ENCODE measurements at regions not wholly inside any gene's neighbourhood (a gene's known extent, or its start where the extent isn't known, plus 50 kb on each side); places are given as distances from the start of the nearest gene placed in this dataset.
A peak's percentile ranks its signal among the peaks of the same experiment; 100 is the strongest.
"Not testable (repeated sequence)": the region's sequence is repeated elsewhere in the genome, so short reads cannot be mapped to it uniquely, and the experiment has no call there.

- DNase-seq (ENCODE audit: low spot score) = no peak
Measured at GRCh38 chr1:209187589-209187988, 395.9 kb upstream of the CAMK1G start.

GRCh38 chr1:209190591-209191261 lies 392.8 kb upstream of the CAMK1G start:
- peak; percentile 41 for DNase-seq (ENCODE audit: low spot score)

GRCh38 chr1:209191262-209191634 lies 392.3 kb upstream of the CAMK1G start:
- DNase-seq (ENCODE audit: low spot score) = no peak

- no peak for DNase-seq (ENCODE audit: low spot score)
Measured at GRCh38 chr1:209196140-209196539, 387.4 kb upstream of the CAMK1G start.

- no peak for DNase-seq (ENCODE audit: low spot score)
Measured at GRCh38 chr1:209198961-209199750, 384.4 kb upstream of the CAMK1G start.

- peak; percentile 31 for DNase-seq (ENCODE audit: low spot score)
Measured at GRCh38 chr1:209199822-209200221, 383.7 kb upstream of the CAMK1G start.

- DNase-seq (ENCODE audit: low spot score) = not testable (repeated sequence)
Measured at GRCh38 chr1:209202321-209202720, 381.2 kb upstream of the CAMK1G start.

- peak; percentile 46 for DNase-seq (ENCODE audit: low spot score)
Measured at GRCh38 chr1:209202830-209203532, 380.5 kb upstream of the CAMK1G start.

GRCh38 chr1:209203533-209203895 lies 380.0 kb upstream of the CAMK1G start:
- no peak for DNase-seq (ENCODE audit: low spot score)

GRCh38 chr1:209205039-209205438 lies 378.5 kb upstream of the CAMK1G start:
- DNase-seq (ENCODE audit: low spot score) = no peak

- DNase-seq (ENCODE audit: low spot score) = no peak
Measured at GRCh38 chr1:209207126-209207700, 376.3 kb upstream of the CAMK1G start.

GRCh38 chr1:209207701-209208286 lies 375.7 kb upstream of the CAMK1G start:
- DNase-seq (ENCODE audit: low spot score) = peak; percentile 61

- DNase-seq (ENCODE audit: low spot score) = no peak
Measured at GRCh38 chr1:209208648-209209047, 374.9 kb upstream of the CAMK1G start.

GRCh38 chr1:209213989-209214388 lies 369.5 kb upstream of the CAMK1G start:
- DNase-seq (ENCODE audit: low spot score) = no peak

- DNase-seq (ENCODE audit: low spot score) = no peak
Measured at GRCh38 chr1:209215826-209216225, 367.7 kb upstream of the CAMK1G start.

GRCh38 chr1:209218113-209218512 lies 365.4 kb upstream of the CAMK1G start:
- DNase-seq (ENCODE audit: low spot score) = no peak

GRCh38 chr1:209218981-209219380 lies 364.5 kb upstream of the CAMK1G start:
- DNase-seq (ENCODE audit: low spot score) = peak; percentile 9

GRCh38 chr1:209219791-209220524 lies 363.6 kb upstream of the CAMK1G start:
- no peak for DNase-seq (ENCODE audit: low spot score)

GRCh38 chr1:209222826-209223225 lies 360.7 kb upstream of the CAMK1G start:
- DNase-seq (ENCODE audit: low spot score) = no peak

- DNase-seq (ENCODE audit: low spot score) = no peak
Measured at GRCh38 chr1:209223791-209224190, 359.7 kb upstream of the CAMK1G start.

GRCh38 chr1:209224886-209225285 lies 358.6 kb upstream of the CAMK1G start:
- DNase-seq (ENCODE audit: low spot score) = no peak

GRCh38 chr1:209227171-209227570 lies 356.3 kb upstream of the CAMK1G start:
- DNase-seq (ENCODE audit: low spot score) = no peak
